Neutrophil (primary cell): ENCODE measurements at regions not wholly inside any gene's neighbourhood (a gene's known extent, or its start where the extent isn't known, plus 50 kb on each side); places are given as distances from the start of the nearest gene placed in this dataset.
"Not testable (repeated sequence)": the region's sequence is repeated elsewhere in the genome, so short reads cannot be mapped to it uniquely, and the experiment has no call there.

ENCODE experiments used
- H3K27ac ChIP-seq: fragments of 200-600 bp; sonication (generic); 2 replicates; pipeline ENCODE4 v1.5.1; 2016; ENCODE audit warnings: mild to moderate bottlenecking, moderate library complexity
- H3K27me3 ChIP-seq: fragments of 200-600 bp; sonication (generic); 2 replicates; pipeline ENCODE4 v1.6.0; 2016; ENCODE audit warnings: mild to moderate bottlenecking
- H3K36me3 ChIP-seq: fragments of 200-600 bp; sonication (generic); 2 replicates; pipeline ENCODE4 v1.5.1; 2017
- H3K4me1 ChIP-seq, 2 experiments: fragments of 200-600 bp in 1 of 2; sonication (generic) in 1 of 2; 1 replicate in 1 of 2; 2 replicates in 1 of 2; pipeline versions ENCODE4 v1.5.1 to v1.6.1; 2013 to 2016; ENCODE audit warnings: low read depth in 1 of 2, low read length in 1 of 2, mild to moderate bottlenecking in 1 of 2, moderate library complexity in 1 of 2; ENCODE audit not compliant: control insufficient read depth in 1 of 2, insufficient read depth in 1 of 2
- H3K4me3 ChIP-seq, 2 experiments: fragments of 200-600 bp in 1 of 2; sonication (generic) in 1 of 2; 1 replicate in 1 of 2; 2 replicates in 1 of 2; pipeline ENCODE4 v1.5.1; 2013 to 2016; ENCODE audit warnings: low read depth in 1 of 2, low read length in 1 of 2, mild to moderate bottlenecking in 1 of 2, moderate library complexity in 1 of 2
- H3K9me3 ChIP-seq: fragments of 200-600 bp; sonication (generic); 2 replicates; pipeline ENCODE4 v1.5.1; 2016
- TF ChIP-seq, protein P1 (sequence below): fragments of 200-600 bp; sonication (generic); IDR thresholded peaks from 2 replicates; pipeline ENCODE4 v1.5.1; 2016; ENCODE audit warnings: antibody characterized with exemption

DNA sequence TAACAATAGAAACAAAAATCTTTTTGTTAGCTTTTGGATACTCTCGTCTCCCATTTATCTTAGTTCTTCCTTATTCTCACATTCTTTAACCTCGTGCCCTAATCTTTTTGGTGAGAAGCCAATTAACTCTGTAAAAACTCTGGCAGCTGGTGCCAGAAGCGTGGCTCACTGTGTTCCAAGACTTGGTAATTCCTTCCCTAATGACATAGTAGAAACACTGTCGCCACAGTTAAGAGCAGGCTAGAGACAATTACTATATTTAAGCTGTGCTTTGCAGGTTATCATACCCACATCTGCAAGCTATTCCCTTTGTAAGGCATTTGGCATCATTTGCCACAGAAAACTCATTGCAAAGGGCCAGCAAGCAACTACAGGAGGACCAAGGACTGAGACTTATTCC is 160.9 kb upstream of the PIK3R1 start:
- no peaks in the 10 kb centered on the region for H3K27me3 ChIP-seq
- H3K36me3 ChIP-seq = no peaks in the 10 kb centered on the region
- H3K4me1 ChIP-seq = no peaks in the 10 kb centered on the region
- H3K4me3 ChIP-seq = no peak overlapping the region
- H3K27ac ChIP-seq = no peak overlapping the region
- TF ChIP-seq, protein P1, sequence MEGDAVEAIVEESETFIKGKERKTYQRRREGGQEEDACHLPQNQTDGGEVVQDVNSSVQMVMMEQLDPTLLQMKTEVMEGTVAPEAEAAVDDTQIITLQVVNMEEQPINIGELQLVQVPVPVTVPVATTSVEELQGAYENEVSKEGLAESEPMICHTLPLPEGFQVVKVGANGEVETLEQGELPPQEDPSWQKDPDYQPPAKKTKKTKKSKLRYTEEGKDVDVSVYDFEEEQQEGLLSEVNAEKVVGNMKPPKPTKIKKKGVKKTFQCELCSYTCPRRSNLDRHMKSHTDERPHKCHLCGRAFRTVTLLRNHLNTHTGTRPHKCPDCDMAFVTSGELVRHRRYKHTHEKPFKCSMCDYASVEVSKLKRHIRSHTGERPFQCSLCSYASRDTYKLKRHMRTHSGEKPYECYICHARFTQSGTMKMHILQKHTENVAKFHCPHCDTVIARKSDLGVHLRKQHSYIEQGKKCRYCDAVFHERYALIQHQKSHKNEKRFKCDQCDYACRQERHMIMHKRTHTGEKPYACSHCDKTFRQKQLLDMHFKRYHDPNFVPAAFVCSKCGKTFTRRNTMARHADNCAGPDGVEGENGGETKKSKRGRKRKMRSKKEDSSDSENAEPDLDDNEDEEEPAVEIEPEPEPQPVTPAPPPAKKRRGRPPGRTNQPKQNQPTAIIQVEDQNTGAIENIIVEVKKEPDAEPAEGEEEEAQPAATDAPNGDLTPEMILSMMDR = no peak
- no peaks in the 10 kb centered on the region for H3K9me3 ChIP-seq

DNA sequence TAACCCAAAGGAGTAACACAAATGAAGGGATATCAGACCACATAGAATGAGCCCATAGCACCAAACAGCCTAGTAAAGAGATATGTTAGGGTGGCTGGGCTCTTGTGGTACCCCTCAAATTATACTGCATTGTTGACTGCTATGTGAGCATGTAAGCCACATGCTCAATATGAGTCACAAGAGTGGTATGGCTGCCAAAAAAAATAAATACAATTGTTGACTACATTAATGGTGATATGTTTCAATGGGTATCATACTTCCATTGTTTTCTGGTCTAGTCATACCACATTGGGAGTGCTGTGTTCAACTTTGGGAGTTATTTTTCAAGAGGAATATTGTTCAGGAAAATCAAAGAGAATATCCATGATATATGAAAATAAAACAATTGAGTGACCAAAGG is 162.4 kb upstream of the PIK3R1 start:
- H3K9me3 ChIP-seq = no peaks in the 10 kb centered on the region
- H3K36me3 ChIP-seq = no peaks in the 10 kb centered on the region
- H3K27ac ChIP-seq = no peak overlapping the region
- TF ChIP-seq, protein P1 = no peak
- no peak overlapping the region for H3K4me3 ChIP-seq
- no peaks in the 10 kb centered on the region for H3K27me3 ChIP-seq
- no peaks in the 10 kb centered on the region for H3K4me1 ChIP-seq

DNA sequence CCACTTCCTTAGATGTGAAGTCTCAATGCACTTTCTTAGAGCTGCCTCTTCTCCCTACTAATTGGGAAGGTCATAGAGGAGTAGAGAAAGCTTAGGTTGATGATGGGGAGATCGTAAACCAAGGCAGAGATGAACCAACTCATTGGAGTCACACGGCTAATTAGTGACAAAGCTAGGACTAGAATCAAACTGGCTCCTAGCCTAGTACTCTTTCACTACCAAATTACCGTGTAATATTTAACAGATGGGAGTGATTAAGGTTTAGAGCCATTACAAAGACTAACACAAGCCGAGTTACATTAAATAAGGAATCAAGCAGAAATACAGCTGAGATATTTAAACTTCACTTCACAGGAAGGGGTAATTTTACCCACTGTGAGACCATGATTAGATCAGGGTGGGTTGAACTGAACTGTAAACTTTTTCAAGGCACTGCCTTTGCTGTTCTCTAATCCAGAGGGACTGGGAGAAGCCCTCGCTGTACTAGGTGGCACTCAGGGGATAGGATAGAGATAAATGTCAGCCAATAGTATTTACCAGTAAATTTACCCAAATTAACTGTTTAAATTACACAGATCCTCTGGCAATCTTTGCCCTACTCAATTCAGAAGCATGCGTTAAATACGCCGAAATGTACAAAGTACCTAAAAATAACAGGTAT is 166.4 kb upstream of the PIK3R1 start:
- no peaks in the 10 kb centered on the region for H3K4me1 ChIP-seq
- no peak overlapping the region for H3K27ac ChIP-seq
- no peak overlapping the region for H3K4me3 ChIP-seq
- H3K9me3 ChIP-seq = no peaks in the 10 kb centered on the region
- no peaks in the 10 kb centered on the region for H3K36me3 ChIP-seq
- TF ChIP-seq, protein P1 = no peak
- H3K27me3 ChIP-seq = no peaks in the 10 kb centered on the region

DNA sequence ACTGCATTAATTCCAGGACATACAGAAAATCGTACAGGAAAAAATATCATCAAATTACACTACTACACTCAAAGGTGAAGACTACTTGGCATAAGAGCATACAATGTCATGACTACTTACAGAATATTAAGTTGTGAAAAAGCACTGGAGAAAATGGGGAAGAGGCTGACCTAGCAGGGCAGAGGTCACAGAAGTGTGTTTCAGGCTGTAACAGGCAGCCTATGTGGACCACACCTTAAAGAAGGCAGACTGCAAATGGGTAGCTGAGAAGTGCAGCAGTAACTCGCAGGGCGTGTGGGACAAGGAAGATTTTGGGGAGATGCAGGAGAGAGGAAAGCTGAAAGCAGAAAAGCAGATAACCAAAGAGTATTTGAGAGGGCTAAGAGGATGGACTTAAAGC is 167.0 kb upstream of the PIK3R1 start:
- H3K36me3 ChIP-seq = no peaks in the 10 kb centered on the region
- no peaks in the 10 kb centered on the region for H3K9me3 ChIP-seq
- no peak overlapping the region for H3K27ac ChIP-seq
- TF ChIP-seq, protein P1 = no peak
- H3K4me1 ChIP-seq = no peaks in the 10 kb centered on the region
- H3K27me3 ChIP-seq = no peaks in the 10 kb centered on the region
- H3K4me3 ChIP-seq = no peak overlapping the region

DNA sequence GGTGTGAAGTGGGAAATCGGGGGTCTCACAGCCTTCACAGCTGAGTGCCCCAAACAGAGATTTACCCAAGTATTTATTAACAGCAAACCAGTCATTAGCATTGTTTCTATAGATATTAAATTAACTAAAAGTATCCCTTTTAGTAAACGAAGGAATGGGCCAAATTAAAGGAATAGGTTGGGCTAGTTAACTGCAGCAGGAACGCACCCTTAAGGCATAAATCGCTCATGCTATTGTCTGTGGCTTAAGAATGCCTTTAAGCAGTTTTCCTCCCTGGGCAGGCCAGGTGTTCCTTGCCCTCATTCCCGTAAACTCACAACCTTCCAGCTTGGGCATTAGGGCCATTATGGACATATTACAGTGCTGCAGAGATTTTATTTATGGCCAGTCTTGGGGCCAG is 167.5 kb upstream of the PIK3R1 start:
- H3K4me3 ChIP-seq, H3K27me3 ChIP-seq, H3K4me1 ChIP-seq, H3K36me3 ChIP-seq, H3K9me3 ChIP-seq, H3K27ac ChIP-seq: not testable (repeated sequence)

DNA sequence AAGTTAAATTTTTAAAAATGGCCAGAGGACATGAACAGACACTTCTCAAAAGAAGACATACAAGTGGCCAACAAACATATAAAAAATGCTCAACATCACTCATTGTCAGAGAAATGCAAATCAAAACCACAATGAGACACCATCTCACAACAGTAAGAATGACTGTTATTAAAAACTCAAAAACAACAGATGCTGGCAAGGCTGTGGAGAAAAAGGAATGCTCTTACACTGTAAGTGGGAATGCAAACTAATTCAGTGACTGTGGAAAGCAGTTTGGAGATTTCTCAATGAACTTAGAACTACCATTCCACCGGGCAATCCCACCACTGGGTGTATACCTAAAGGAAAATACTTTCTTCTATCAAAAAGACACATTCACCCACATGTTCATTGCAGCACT is 168.5 kb upstream of the PIK3R1 start:
- Histone ChIP-seq H3K27me3 (no peaks in the 10 kb centered on the region), H3K4me1 (no peaks in the 10 kb centered on the region), H3K27ac (no peak overlapping the region), H3K4me3 (no peak overlapping the region), H3K36me3 (no peaks in the 10 kb centered on the region), H3K9me3 (no peaks in the 10 kb centered on the region)
- TF ChIP-seq, protein P1 = no peak
